ENCODE measurements at regions not wholly inside any gene's neighbourhood (a gene's known extent, or its start where the extent isn't known, plus 50 kb on each side); places are given as distances from the start of the nearest gene placed in this dataset.
"Not testable (repeated sequence)": the region's sequence is repeated elsewhere in the genome, so short reads cannot be mapped to it uniquely, and the experiment has no call there.

GRCh38 chr3:187491371-187491770, 123.2 kb downstream of the RTP4 start:
- DNase-seq (ENCODE audit: low spot score) = no peak
- intact Hi-C loops (cut with DNase I) = no loop called here

GRCh38 chr3:187490366-187490765, 122.2 kb downstream of the RTP4 start:
- no peak for DNase-seq (ENCODE audit: low spot score)
- intact Hi-C loops (cut with DNase I) = no loop called here

GRCh38 chr3:187484547-187485295, 116.5 kb downstream of the RTP4 start:
- DNase-seq (ENCODE audit: low spot score) = no peak

GRCh38 chr3:187481426-187481825, 113.2 kb downstream of the RTP4 start:
- intact Hi-C loops (cut with DNase I) = no loop called here
- no peak for DNase-seq (ENCODE audit: low spot score)

More at GRCh38 chr3:187484547-187485295, 116.5 kb downstream of the RTP4 start:
- intact Hi-C loops (cut with DNase I) = loop anchor here in 1 of 2 donors (1.0 kb wide), 1 partner anchor 21 kb away; no protein-coding TSS in a partner anchor

GRCh38 chr3:187475613-187476012, 107.4 kb downstream of the RTP4 start:
- DNase-seq (ENCODE audit: low spot score); intact Hi-C loops (cut with DNase I): not testable (repeated sequence)

- intact Hi-C loops (cut with DNase I) = no loop called here
- no peak for DNase-seq (ENCODE audit: low spot score)
These were observed 105.7 kb downstream of the RTP4 start for GRCh38 chr3:187473778-187474406.

- intact Hi-C loops (cut with DNase I); DNase-seq (ENCODE audit: low spot score): not testable (repeated sequence)
These were observed 98.1 kb downstream of the RTP4 start for GRCh38 chr3:187466306-187466705.

- intact Hi-C loops (cut with DNase I) = no loop called here
- no peak for DNase-seq (ENCODE audit: low spot score)
These were observed 97.3 kb downstream of the RTP4 start for GRCh38 chr3:187465503-187465902.

GRCh38 chr3:187464682-187465081, 96.5 kb downstream of the RTP4 start:
- DNase-seq (ENCODE audit: low spot score) = no peak
- intact Hi-C loops (cut with DNase I) = no loop called here

GRCh38 chr3:187458921-187459320, 90.7 kb downstream of the RTP4 start:
- no peak for DNase-seq (ENCODE audit: low spot score)
- intact Hi-C loops (cut with DNase I) = no loop called here

- no peak for DNase-seq (ENCODE audit: low spot score)
- intact Hi-C loops (cut with DNase I) = no loop called here
These were observed 90.2 kb downstream of the RTP4 start for GRCh38 chr3:187458383-187458782.

GRCh38 chr3:187456250-187456649, 88.1 kb downstream of the RTP4 start:
- intact Hi-C loops (cut with DNase I) = no loop called here

GRCh38 chr3:187454085-187454815, 86.1 kb downstream of the RTP4 start:
- DNase-seq (ENCODE audit: low spot score) = no peak
- intact Hi-C loops (cut with DNase I) = no loop called here

More at GRCh38 chr3:187456250-187456649, 88.1 kb downstream of the RTP4 start:
- DNase-seq (ENCODE audit: low spot score) = peak; percentile 89

- intact Hi-C loops (cut with DNase I) = no loop called here
- no peak for DNase-seq (ENCODE audit: low spot score)
These were observed 82.4 kb downstream of the RTP4 start for GRCh38 chr3:187450431-187451190.

- intact Hi-C loops (cut with DNase I) = no loop called here
- DNase-seq (ENCODE audit: low spot score) = no peak
These were observed 80.5 kb downstream of the RTP4 start for GRCh38 chr3:187448674-187449073.

- DNase-seq (ENCODE audit: low spot score) = no peak
- intact Hi-C loops (cut with DNase I) = no loop called here
These were observed 79.6 kb downstream of the RTP4 start for GRCh38 chr3:187447737-187448136.

- no peak for DNase-seq (ENCODE audit: low spot score)
- intact Hi-C loops (cut with DNase I) = no loop called here
These were observed 77.2 kb downstream of the RTP4 start for GRCh38 chr3:187445356-187445755.

GRCh38 chr3:187434524-187434923, 66.3 kb downstream of the RTP4 start:
- intact Hi-C loops (cut with DNase I) = no loop called here
- no peak for DNase-seq (ENCODE audit: low spot score)

GRCh38 chr3:187430576-187430975, 62.4 kb downstream of the RTP4 start:
- intact Hi-C loops (cut with DNase I) = no loop called here
- DNase-seq (ENCODE audit: low spot score) = no peak

All from posterior vena cava (tissue), 2 donors.